ENCODE measurements at regions not wholly inside any gene's neighbourhood (a gene's known extent, or its start where the extent isn't known, plus 50 kb on each side); places are given as distances from the start of the nearest gene placed in this dataset.

DNA sequence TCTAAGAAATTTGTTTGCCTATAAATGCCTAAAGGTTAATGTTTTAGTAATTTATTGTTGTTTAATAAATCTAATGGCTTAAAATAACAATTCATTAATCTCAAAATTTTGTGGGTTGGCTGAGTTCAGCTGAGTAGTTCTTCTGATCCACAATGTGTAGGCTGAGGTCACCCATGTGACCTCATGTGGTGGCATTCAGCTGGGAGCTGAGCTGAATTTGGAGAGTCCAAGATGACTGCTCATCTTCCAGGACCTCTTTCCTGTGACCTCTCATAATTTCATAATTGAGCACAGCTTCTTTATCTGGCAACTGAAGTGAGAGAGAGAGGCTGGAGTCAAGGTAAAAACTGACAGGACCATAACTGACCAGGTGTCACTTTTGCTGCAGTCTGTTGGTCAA lies 132.4 kb downstream of the TXNL1 start:
- H3K4me2 ChIP-seq (ENCODE audit: low read depth, low read length) = no peak overlapping the region
- H3K9me1 ChIP-seq (ENCODE audit: insufficient read depth, low read length) = no peaks in the 10 kb centered on the region
- H3K27me3 ChIP-seq (ENCODE audit: control insufficient read depth, insufficient read depth, low read length) = no peaks in the 10 kb centered on the region
- no peaks in the 10 kb centered on the region for H3K79me1 ChIP-seq (ENCODE audit: low read depth in 1 of 2, low read length in 2 of 2)
- H3K14ac ChIP-seq (replicated peaks; ENCODE audit: low read depth, low read length) = no peak overlapping the region
- no peak overlapping the region for H3K4me3 ChIP-seq (ENCODE audit: insufficient read depth, low read depth, low read length)
- POLR2A ChIA-PET (ENCODE audit: unreplicated experiment) = no interaction called here
- no peak overlapping the region for H2AFZ ChIP-seq (replicated peaks; ENCODE audit: low read length, poor library complexity)
- no peak overlapping the region for H3K23ac ChIP-seq (ENCODE audit: low read depth, low read length)
- dilution Hi-C loops (cut with HindIII; ENCODE audit: low sequenced_read_pairs, unreplicated experiment) = no loop called here
- H2AK5ac ChIP-seq (ENCODE audit: low read depth, low read length) = no peak overlapping the region
- no peak overlapping the region for H3K27ac ChIP-seq (ENCODE audit: insufficient read depth, low read length)
- DNase-seq (peak; percentile 37), ATAC-seq (ENCODE audit: low read depth) (no peak)
- no peak overlapping the region for H4K91ac ChIP-seq (ENCODE audit: insufficient read depth, low read depth, low read length)
- CTCF ChIA-PET = interaction anchor here (0.6 kb wide), 1 partner anchor 10 kb away, joined by 3 read pairs; no protein-coding TSS in a partner anchor
- no peak overlapping the region for H3K56ac ChIP-seq (ENCODE audit: extremely low read depth, insufficient read depth, low read length)
- no peak overlapping the region for H2BK15ac ChIP-seq (ENCODE audit: low read depth, low read length)
- no peaks in the 10 kb centered on the region for H3K4me1 ChIP-seq (ENCODE audit: control insufficient read depth, insufficient read depth, low read length)
- no peak overlapping the region for H2AK9ac ChIP-seq (replicated peaks; ENCODE audit: low read depth, low read length, poor library complexity)
- no peak overlapping the region for H2BK5ac ChIP-seq (ENCODE audit: low read depth, low read length, poor library complexity, severe bottlenecking)
- H2BK120ac ChIP-seq (ENCODE audit: low read depth, low read length) = no peak overlapping the region
- no peak overlapping the region for H4K8ac ChIP-seq (ENCODE audit: low read depth in 2 of 2, low read length in 2 of 2)
- H3K4ac ChIP-seq (ENCODE audit: low read depth, low read length) = no peak overlapping the region
- no peak for TF ChIP-seq RCOR1 (IDR thresholded peaks at IDR 0.05; ENCODE audit: insufficient replicate concordance, low read length)
- no peak for TF ChIP-seq FOS (IDR thresholded peaks at IDR 0.05; ENCODE audit: low read depth, low read length)
- no peak for TF ChIP-seq RAD21 (IDR thresholded peaks at IDR 0.05; ENCODE audit: low read length)
- TF ChIP-seq BHLHE40 (IDR thresholded peaks at IDR 0.05; ENCODE audit: low read depth, low read length) = no peak
- no peak for TF ChIP-seq POLR2A (IDR thresholded peaks at IDR 0.05; ENCODE audit: low read depth, low read length)
- no peak for TF ChIP-seq RFX5 (IDR thresholded peaks at IDR 0.05; ENCODE audit: low read depth, low read length)
- no peak for TF ChIP-seq MAFK (IDR thresholded peaks at IDR 0.05; ENCODE audit: low read depth, low read length)
- TF ChIP-seq SMC3 (IDR thresholded peaks at IDR 0.05; ENCODE audit: low read depth, low read length) = no peak
- TF ChIP-seq MAZ (IDR thresholded peaks at IDR 0.05; ENCODE audit: borderline replicate concordance, low read depth, low read length) = no peak
- TF ChIP-seq CHD1 (IDR thresholded peaks at IDR 0.05; ENCODE audit: low read depth, low read length) = no peak
- TF ChIP-seq MXI1 (IDR thresholded peaks at IDR 0.05; ENCODE audit: borderline replicate concordance, low read depth, low read length) = no peak
- TF ChIP-seq, protein P1, sequence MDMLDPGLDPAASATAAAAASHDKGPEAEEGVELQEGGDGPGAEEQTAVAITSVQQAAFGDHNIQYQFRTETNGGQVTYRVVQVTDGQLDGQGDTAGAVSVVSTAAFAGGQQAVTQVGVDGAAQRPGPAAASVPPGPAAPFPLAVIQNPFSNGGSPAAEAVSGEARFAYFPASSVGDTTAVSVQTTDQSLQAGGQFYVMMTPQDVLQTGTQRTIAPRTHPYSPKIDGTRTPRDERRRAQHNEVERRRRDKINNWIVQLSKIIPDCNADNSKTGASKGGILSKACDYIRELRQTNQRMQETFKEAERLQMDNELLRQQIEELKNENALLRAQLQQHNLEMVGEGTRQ (IDR thresholded peaks at IDR 0.05; ENCODE audit: low read depth, low read length) = no peak
- no peak for TF ChIP-seq NFE2L2 (IDR thresholded peaks at IDR 0.05; ENCODE audit: low read depth, low read length)
- no peak for TF ChIP-seq CEBPB (IDR thresholded peaks at IDR 0.05; ENCODE audit: low read depth, low read length)
- TF ChIP-seq, protein P2, sequence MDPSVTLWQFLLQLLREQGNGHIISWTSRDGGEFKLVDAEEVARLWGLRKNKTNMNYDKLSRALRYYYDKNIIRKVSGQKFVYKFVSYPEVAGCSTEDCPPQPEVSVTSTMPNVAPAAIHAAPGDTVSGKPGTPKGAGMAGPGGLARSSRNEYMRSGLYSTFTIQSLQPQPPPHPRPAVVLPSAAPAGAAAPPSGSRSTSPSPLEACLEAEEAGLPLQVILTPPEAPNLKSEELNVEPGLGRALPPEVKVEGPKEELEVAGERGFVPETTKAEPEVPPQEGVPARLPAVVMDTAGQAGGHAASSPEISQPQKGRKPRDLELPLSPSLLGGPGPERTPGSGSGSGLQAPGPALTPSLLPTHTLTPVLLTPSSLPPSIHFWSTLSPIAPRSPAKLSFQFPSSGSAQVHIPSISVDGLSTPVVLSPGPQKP (IDR thresholded peaks at IDR 0.05; ENCODE audit: borderline replicate concordance, low read depth, low read length) = no peak
- TF ChIP-seq, protein P3, sequence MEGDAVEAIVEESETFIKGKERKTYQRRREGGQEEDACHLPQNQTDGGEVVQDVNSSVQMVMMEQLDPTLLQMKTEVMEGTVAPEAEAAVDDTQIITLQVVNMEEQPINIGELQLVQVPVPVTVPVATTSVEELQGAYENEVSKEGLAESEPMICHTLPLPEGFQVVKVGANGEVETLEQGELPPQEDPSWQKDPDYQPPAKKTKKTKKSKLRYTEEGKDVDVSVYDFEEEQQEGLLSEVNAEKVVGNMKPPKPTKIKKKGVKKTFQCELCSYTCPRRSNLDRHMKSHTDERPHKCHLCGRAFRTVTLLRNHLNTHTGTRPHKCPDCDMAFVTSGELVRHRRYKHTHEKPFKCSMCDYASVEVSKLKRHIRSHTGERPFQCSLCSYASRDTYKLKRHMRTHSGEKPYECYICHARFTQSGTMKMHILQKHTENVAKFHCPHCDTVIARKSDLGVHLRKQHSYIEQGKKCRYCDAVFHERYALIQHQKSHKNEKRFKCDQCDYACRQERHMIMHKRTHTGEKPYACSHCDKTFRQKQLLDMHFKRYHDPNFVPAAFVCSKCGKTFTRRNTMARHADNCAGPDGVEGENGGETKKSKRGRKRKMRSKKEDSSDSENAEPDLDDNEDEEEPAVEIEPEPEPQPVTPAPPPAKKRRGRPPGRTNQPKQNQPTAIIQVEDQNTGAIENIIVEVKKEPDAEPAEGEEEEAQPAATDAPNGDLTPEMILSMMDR (conservative IDR thresholded peaks at IDR 0.05; ENCODE audit: low read depth, low read length) = no peak
- no peaks in the 10 kb centered on the region for H3K36me3 ChIP-seq (ENCODE audit: control insufficient read depth, insufficient read depth, low read length)
- no peaks in the 10 kb centered on the region for H4K20me1 ChIP-seq (ENCODE audit: insufficient read depth, low read length)
- no TSS peak for BruUV-seq (replicated peaks)
- no peak overlapping the region for H4K5ac ChIP-seq (ENCODE audit: low read depth, low read length)
- no peak overlapping the region for H3K9ac ChIP-seq (ENCODE audit: low read depth, low read length)
- H3K18ac ChIP-seq (ENCODE audit: low read depth, low read length) = no peak overlapping the region
- in situ Hi-C loops (cut with MboI; ENCODE audit: low sequenced_read_pairs) = no loop called here
- H3K9me3 ChIP-seq (ENCODE audit: control insufficient read depth, insufficient read depth, low read length) = no peaks in the 10 kb centered on the region
- H2BK20ac ChIP-seq (ENCODE audit: low read depth, low read length) = no peak overlapping the region
- intact Hi-C loops (cut with micrococcal nuclease) = no loop called here

All from IMR-90 (cell line).